ENCODE measurements at regions not wholly inside any gene's neighbourhood (a gene's known extent, or its start where the extent isn't known, plus 50 kb on each side); places are given as distances from the start of the nearest gene placed in this dataset.

DNA sequence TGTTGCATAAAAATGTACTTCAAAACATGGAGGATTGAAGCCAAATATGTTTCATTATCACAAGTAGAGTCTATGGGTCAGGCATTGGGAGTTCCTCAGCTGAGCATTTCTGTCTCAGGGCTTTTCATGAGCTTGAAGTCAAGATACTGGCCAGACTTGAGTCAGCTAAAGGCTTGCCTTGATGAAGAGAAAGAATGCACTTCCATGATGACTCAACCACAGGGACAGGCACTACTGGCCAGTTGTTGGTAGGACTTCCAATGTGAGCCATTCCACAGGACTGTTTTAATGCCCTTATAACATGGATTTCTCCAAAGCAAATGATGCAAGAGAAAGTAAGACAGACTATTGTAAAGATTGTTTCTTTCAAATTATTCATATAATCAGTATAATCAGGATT, 895.6 kb downstream of the RAB28 start:
- intact Hi-C loops (cut with micrococcal nuclease), result no loop called here

DNA sequence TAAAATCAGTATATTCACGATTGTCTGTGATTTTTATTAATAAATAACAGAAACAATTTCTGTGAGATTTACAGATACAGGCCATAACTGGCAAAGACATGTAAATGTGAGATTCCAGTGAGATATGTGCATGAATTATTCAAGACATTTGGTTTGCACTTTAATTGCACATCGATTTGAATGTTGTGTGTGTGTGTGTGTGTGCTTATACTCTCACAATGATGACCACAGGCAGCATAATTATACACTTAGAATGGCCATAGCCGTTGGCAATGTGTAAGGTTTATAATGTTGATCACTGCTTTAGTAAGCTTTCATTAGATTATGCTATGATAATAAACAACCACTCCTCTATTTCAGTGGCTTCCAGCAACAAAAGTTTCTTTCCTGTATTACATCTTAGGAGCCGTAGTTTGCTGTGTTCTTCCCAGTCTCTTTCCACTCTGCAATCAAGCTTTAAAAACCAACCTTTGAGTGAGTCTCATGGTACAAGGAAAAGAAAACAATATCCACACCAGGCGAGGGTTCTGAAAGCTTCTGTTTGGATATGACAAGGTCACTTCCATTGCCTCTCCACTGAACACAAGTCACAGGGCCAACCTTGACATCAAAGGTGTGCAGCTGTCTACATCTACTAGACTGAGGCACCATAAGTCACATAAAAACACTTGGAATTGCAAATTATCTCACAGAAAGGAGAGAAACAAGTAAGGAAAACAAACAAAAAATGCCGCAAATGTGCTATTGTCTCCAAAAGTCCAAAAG, 897.7 kb downstream of the RAB28 start:
- intact Hi-C loops (cut with micrococcal nuclease), result no loop called here

DNA sequence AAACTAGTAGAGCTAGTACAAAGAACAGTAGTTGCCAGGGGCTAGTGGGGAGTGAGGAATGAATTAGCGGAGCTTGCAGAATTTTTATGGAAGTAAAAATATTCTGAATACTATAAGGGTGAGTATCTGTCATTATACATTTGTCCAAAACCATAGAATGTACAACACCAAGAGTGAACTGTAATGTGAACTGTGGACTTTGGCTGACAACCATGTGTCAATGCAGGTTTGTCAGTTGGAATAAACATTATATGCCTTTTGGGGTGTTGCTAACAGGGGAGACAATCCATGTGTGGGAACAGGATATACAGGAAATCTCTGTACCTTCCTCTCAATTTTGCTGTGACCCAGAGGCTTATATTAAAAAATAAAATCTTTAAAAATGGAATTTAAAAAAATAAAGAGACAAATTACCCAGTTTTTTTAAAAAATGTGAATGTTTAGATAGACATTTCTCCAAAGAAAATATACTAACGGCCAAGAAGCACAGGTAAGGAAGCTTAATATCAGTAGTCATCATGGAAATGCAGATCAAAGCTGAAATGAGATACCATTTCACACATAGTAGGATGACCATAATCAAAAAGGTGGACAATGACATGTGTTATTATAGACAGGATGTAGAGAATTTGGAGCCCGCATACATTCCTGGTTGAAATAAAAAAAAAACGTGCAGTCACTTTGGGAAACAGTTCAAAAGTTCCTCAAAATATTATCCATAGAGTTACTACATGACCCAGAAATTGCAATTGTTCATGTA, 899.8 kb downstream of the RAB28 start:
- intact Hi-C loops (cut with micrococcal nuclease), result no loop called here

DNA sequence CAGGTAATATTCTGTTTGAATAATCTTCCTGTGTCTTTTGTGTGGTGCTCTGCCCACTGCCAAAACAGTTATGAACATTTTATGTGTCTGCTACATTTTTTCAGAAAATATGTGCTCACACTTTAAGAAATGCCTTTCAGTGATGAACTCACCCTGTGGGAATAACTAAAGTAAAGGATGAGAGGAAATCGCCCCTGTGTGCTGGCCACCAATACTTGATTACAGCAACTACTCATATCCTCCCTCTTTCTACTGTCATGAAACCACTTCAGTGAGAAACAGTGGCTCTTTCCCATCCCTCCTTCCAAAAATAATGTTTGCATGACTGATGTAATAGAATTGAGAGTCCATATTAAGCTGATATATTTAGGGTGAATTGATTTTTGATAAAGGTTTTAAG, 900.9 kb downstream of the RAB28 start:
- intact Hi-C loops (cut with micrococcal nuclease), result no loop called here

DNA sequence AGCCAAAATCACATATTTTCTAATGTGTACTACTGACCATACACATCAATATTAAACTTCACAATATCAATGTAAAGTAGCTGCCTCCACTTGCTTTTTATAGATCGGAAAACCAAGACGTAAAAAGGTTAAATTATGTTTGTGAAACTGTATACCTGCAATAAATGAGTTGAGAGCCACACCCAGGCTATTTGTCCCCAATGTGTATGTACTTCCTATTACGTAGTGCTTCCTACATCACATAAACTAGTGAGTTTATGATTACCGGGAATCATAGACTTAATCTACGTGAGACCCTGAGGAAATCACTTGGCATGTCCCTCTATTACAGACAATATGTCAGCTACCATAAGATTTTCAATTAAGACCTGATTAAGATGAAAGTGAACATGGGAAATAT, 903.4 kb downstream of the RAB28 start:
- intact Hi-C loops (cut with micrococcal nuclease), result no loop called here

DNA sequence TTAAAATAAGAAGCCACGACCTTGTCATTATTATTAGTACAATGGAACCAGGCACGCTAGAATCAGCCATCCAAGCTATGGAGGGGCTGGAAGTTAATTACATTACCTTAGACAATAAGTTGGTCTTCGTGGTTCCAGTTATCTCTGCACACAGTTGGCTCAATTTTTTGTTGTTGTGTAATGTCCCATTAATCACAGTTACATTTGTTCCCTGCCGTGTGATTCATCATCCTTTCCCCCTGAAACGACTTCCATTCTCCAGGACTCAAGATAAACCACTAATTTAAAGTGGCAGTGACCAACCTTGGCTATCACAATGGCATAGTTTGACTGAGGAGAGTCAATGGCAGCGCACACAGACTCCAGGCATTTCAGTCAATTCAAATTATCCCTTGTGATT, 905.0 kb downstream of the RAB28 start:
- intact Hi-C loops (cut with micrococcal nuclease), result no loop called here

DNA sequence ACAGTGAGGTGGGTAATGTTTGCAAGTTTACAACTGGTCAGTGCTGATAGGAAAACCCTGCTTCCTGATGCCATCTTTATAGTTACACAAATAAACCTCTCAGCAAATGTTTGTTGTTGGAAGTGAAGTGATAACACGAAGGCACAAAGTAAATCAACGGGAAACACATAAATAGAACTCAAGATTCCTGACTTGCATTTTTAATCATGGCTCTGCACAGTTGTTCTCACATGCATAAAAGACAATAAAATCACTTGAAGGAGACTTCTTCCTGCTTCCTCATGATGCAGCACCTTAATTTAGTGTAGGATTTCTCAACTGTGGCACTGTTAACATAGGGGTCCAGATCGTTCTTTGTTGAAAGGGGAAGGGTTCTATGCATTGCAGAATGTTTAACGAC, 907.7 kb downstream of the RAB28 start:
- intact Hi-C loops (cut with micrococcal nuclease), result no loop called here

DNA sequence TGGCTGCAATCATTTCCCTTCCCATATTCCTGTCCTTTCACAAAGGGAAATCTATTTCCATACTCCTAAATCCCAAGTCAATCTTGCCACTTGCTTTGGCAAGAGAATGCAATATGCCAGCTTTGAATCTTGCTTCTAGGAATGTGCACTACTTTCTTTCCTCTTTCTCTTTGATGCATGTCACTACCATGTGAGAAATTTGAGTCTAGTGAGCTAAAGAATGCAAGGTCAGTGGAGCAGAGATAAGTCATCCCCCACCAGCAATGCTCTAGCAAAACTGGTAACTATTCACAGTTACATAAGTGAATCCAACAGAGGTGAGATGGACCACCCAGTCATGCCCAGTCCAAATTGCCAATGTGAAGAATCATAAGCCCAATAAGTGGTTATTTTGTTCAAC, 910.4 kb downstream of the RAB28 start:
- intact Hi-C loops (cut with micrococcal nuclease), result no loop called here

DNA sequence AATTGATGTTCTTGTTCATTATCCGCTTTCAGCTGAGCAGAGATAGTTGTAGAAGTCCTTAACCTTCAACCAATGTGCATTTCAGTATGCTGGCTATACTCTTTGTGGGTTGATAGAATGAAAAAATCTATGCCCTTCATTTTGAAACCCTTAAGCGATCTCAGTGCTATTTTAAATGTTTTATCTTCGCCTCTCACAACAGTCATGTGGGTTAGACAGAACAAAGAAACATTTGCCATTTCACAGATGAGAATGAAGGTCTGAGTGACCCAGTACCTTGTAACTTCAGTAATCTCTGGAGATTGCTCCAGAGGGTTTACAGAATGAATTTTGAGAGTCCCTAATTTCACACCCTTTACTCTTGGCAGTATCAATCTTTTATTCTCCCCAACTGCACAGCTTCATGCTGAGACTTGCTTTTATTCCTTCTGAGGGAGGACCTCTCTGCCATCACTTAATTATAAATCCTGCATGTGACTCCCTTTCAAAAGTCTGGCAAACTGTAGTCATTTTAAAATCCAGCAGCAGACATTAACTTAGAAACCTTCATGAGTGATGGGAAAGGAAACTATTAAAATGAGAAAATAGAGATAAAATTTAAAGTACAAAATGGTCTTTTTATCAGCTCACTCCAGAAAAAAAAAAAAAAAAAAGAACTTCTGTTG, 921.5 kb downstream of the RAB28 start:
- intact Hi-C loops (cut with micrococcal nuclease), result no loop called here

DNA sequence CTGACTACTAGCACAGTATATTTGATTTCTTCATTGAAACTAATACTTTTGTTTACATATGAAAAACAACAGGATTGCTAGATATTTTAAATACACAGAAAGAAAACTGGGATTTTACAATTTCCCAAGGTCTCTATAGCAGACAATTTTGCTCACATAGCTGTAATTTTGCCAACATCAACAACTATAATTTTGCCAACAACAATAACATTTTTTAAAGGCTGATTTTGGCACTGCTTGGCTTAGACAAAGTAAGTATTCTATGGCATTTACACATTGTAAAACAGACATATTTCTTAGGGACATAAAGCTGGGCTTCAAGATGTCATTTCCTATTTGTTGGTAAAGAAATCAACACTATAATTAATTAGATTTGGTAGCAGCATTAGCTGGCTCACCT, 922.1 kb downstream of the RAB28 start:
- intact Hi-C loops (cut with micrococcal nuclease), result no loop called here

DNA sequence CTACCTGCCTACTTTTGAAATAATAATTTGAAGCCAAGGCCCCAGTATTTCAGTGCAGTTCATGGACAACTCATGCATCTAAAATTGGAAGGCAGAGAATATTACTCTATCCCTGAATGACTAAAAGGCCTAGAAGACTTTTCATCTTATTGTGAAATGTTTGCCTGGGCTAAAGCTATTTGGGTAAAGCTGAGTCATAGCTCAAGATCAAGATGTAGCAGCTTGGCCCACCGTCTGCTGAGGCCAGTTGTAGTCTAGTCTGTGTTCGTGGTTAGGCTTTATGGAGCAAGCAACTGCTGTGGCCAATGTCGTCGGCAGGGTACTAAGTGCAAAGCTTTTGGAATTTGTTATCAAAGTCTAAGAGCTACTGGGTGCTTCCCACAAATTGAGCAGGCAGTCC, 929.1 kb downstream of the RAB28 start:
- intact Hi-C loops (cut with micrococcal nuclease), result no loop called here

DNA sequence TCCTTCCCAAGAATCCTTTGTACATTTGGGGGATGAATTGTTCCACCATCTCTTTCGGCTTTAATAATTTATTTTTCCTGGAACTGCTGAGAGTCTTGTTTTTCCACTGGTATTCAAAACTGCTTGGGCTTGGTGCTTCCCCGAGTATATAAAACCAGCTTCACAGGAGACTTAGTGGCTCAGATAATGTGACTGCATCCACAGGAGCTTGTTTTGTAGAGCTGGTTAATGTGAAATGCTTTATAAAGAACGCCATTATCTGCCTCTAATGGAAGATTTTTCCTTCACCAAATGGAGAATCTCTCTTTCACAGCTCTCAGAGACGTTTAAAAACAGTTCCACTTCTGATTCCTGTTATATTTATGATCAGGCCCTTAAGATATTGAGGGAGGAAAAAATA, 935.5 kb downstream of the RAB28 start:
- intact Hi-C loops (cut with micrococcal nuclease), result no loop called here

DNA sequence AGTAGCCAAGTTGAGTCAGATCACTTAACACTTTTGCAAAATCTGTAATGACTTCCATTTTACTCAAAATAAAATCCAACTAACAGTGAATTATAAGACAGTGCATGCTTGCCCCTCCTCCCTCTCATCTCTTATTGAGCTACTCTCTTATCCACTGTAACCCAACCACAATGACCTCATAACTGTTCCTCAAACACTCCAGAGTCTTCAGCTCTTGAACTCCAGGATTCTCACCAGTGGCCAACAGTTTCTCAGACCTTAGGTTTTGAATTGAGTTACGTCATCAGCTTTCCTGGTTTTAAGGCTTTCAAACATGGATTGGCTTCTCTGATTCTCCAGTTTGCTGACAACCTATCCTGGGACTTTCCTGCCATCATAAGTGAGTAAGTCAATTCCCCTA, 938.3 kb downstream of the RAB28 start:
- intact Hi-C loops (cut with micrococcal nuclease), result no loop called here

DNA sequence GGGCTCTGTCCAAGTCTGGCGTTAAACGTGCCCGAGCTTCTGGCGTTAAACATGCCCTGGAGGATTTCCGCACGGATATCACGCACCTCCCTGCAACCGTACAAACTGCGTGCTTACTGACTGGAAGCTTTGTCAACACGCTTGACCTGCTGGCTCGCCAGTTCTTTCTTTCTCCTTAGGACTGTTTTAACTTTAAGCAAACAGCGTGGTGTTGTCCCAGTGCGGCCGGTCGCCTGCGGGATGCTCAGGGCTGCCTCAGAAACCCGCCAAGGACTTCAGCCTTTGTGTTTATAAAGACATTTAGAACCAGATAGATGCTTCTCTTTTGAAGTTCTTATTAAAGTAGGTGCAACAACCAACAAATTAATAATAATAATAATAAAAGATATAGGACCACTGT, 946.0 kb downstream of the RAB28 start:
- intact Hi-C loops (cut with micrococcal nuclease), result no loop called here

DNA sequence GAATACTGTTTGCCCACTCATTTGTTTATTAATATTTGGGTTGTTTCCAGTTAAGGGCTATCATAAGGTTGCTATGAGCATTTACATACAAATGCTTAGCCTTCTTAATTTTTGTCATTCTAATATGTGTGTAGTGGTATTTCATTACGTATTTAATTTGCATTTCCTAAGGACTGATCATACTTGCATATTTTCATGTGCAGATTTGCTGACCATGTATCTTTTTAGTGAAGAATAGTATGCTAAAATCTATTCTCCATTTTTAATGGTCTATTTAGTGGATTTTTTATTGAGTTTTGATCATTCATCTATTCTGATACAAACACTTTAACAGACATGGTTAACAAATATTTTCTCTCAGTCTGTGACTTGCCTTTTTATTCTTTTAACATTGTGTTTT, 949.5 kb downstream of the RAB28 start:
- intact Hi-C loops (cut with micrococcal nuclease), result no loop called here

DNA sequence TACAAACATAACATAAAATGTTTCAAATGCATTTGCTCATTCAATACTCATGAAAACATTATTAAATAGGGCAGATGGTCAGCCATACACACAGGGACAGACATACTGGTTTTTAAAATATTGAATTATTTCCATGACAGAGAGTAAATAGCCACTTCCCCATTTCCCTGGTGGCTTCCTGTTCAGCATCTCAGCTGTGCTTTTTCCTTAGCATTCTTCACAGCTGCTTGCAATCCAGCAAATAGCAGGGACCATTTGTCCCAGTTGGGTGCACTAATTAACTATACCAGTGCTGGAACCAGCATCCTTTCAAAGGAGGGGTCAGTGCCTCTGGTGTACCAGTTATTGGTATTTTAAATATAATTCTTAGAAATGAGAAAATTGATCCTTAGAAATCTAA, 964.7 kb downstream of the RAB28 start:
- intact Hi-C loops (cut with micrococcal nuclease), result no loop called here

DNA sequence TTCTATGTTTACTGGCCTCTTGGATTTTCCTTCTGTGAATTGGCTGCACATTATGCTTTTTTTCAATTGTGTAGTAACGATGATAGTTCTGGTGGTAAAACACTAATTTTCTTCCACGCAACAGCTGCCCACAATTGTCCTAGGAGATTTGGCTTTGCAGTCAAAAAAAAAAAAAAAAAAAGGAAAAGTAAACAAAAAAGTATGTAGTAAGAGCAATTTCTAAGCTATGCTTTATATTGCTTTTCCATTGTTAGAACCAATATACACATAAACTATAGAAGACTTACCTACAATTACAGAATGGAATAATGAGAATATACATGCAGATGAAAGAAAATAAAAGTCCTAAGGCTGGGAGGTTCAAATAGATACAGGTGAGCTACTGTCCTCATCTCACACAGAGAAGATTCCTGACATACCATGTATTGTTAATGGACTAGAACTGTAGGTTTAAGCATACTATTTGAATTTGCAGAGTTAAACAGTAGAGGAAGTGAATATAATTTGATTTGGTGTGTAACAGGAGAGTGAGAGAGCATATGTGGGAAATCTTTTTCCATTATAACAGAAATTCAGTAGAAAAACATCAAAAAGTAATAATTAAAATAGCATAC, 976.2 kb downstream of the RAB28 start:
- intact Hi-C loops (cut with micrococcal nuclease), result no loop called here

DNA sequence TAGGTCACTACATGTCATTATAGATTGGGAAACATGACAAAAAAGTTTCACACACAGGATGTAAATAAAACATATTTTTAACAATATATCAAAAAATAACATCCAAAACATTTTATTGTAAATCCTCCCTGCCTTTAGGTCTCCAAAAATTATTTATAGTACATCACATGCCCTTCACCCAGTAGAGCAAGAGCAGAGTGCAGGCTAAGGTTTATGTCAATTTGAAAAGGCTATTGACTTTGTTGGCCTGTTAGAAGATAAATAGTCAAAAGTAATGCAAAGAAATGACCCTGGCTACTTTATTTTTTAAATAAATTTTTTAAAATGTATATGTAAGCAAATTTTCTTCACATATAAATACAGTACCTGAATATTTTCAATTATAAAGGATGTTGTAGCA, 983.7 kb downstream of the RAB28 start:
- intact Hi-C loops (cut with micrococcal nuclease), result no loop called here

DNA sequence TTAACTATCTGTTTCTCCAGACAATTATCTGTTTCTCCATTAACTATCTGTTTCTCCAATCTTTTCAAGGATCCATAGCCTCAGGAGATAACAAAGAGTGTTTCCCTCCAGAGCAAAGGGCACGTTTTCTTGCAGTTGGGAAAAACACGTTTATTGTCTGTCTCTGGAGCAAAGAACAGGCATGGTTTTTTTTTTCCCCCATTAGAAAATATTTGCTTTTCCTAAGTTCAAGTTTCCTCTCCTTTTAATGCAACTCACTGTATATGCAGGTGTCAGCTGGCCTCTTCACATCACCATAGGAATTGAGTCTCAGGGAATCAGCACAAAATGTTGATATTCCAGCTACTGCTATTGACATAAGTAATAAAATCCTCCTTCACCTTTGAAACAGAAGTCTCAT, 984.4 kb downstream of the RAB28 start:
- intact Hi-C loops (cut with micrococcal nuclease), result no loop called here

DNA sequence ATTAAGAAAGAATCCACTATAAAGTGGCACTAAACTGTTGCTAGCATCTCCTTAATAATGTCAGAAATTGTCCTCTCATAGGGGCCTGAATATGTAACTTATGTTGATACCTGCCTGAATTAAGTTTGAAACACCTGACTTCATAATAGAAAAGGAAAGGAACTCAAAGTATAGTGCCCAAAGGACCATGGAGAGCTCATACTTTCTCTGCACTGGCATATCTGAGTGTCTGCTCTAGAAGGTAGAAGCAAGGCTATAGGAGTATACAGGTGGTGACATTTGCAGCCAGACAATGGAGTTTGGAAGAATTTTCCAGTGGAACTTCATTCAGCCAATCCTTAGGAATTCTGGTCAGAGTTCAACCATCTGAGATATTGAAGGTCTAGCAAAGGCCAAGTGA, 988.9 kb downstream of the RAB28 start:
- intact Hi-C loops (cut with micrococcal nuclease), result no loop called here

DNA sequence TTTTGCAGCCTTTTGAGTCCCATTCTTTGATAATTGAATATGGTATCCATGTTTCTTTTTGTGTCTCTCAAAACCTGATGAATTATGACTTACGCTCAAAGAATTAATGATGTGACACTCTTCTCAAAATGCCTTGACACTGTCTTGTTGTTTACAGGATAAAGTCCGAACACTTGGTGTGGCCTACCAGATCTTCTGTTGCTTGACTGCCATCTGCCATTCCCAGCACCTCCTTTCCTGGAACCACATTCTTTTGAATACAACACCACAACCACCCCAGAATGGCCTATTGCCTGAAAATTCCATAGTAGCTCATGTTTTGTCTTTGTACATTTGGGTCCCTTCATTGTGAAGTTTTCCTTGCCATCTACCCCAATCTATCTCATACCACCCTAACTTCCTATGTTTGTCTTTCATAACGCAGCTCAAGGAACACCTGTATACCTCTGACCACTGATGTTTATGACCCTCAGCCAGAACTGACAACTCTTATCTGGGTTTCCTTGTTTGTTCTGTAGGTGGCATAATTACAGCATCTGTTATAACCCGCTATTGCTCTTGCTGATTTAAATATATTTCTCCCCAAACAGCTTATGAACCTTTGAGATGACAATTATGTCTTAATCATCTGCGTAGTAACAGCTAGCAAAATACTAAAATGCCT, 991.3 kb downstream of the RAB28 start:
- intact Hi-C loops (cut with micrococcal nuclease), result no loop called here

DNA sequence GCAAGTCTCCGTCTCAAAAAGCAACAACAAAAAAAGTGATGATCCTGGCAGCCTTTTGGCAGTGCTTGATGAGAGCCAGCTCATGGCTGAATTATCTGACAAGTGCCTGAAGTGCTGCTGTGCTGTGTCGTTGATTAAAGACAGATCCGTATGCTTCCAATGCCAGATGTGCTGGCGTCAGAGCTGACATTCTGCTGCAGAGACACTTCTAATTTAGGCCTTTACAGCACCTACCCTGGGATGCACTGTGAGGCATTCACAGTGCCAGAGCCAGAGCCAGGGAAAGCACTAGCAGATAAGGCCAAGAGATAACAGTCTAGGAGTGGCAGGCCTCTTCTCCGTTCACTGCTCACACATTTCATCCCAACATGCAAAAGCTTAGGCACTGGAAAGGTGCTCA, 995.5 kb downstream of the RAB28 start:
- intact Hi-C loops (cut with micrococcal nuclease), result no loop called here
